HG03135 (cell line): ENCODE measurements at regions not wholly inside any gene's neighbourhood (a gene's known extent, or its start where the extent isn't known, plus 50 kb on each side); places are given as distances from the start of the nearest gene placed in this dataset.
"Not testable (repeated sequence)": the region's sequence is repeated elsewhere in the genome, so short reads cannot be mapped to it uniquely, and the experiment has no call there.

Source experiments
- ATAC-seq: cut with Tn5 transposase; IDR thresholded peaks from one replicate; pipeline ENCODE4 v1.9.1; 2021; ENCODE audit warnings: mild to moderate bottlenecking, moderate library complexity; ENCODE audit not compliant: unreplicated experiment

DNA sequence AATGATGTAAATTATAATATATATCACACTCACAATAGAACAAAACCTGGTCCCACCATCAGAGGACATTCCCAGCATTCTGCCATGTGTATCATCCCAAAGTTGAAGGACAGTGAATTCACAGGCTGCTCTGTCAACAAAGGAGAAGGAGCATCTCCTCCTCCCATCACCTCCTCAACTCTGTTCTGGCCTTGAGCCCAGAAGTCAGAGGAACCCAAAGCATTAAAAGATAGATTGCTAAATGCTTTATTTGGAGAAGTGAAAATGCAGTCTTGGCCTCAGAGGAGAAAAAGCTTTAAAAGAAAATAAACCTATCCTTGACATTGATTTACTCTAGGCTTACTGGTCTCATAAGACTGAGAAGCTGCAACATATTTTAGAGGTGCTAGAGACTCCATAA, 268.8 kb upstream of the RASGEF1B start:
- no peak for ATAC-seq

DNA sequence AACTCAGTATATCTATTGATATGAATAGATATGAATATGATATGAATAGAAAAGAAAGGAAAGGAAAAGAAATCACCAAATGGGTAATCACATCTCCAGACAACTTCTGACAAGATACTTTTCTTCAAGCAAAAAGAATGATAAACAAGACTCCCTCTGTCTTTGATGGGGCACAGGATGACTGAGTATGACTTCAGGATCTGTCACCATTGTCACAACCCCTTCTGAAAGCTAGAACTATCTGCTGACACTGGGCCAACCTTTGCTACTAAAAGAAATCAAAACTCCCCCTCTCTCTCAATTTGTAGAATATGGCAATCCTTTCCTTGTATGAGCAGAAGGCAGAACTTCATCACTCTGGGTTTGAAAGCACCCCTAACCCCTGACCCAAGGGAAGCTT, 267.2 kb upstream of the RASGEF1B start:
- no peak for ATAC-seq

DNA sequence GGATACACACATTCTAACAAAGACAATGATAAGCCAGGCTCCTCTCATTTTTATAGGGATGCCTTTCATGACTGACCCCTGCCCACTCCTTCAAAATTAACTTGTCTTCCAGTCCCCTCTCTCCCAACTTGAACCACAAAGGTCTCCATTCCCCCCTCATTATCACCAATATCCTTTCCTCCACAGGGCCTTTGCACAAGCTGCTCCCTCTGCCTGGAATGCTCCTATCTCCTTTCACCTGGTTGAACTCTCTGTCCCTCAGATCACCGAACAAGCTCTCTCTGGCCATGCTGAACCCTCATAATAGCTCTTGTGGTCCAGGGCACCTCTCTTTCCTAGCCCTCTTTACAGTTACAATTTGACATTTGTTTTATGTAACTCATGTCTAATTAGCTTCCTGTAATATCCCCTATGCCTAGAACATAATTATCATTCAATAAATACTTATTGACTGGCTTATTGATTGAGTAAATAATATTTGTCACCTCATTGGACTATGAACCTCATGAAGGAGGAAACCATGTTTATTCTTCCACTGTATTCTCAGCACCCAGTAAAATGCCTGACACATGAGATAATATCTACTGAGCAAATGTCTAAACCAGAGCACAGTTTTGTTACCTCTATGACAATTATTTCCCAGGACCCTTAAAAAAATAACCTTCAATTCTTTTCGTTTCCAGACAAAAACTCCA, 266.3 kb upstream of the RASGEF1B start:
- ATAC-seq, result no peak

DNA sequence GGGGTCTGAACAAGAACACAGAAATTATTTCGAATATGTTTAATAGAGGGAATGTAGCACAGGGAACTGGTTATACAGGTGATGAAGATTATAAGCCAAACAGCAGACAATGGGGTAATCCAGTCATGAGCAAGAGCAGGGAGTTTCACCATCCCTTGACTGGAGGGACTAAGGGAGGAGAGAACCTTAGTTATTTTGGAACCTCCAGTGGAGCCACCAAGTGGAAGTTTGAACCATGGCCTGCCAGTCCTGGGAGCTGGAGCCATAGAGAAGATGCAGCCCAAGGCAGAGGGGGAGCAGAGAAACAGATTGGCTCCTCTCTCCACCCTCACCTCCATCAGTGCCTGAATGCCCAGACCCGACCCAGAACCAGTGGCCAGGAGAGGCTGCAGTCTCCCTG, 264.6 kb upstream of the RASGEF1B start:
- ATAC-seq, result no peak

DNA sequence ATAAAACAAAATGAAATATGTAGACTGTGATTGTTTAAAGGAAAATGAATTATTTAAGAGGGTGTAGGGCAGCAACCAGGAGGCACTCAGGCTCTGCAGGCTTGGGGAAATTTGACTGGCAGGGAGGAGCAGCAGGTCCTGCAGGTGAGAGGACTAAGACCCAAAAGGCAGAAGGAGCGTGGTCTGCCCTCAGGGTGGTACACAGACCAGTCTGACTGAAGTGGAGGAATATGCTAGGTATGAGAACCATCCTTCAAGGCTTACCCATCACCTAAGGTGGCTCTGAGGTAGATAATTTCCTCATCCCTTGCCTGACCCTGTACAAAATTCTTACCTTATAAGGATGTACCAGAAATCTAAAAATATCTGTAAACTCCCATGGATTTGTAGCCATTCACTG, 261.3 kb upstream of the RASGEF1B start:
- ATAC-seq, result no peak

DNA sequence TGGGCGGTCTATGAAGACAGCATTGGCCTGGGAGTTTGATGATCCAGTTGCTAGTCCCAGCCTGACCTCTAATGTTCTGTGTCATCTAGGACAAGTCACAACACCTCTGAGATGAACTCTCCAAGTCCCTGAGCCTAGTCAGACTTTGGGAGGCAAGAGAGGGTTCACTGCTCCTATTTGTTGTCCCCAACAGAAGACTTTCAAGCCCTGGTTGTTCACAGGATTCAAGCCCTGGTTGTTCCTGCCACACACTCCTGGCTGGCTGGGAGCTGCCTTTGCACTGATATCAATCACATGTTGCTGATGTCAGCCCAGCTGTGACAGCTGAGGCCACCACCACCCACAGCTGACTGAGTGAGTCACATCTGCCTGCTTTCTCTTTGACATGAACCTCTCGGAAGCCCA, 253.2 kb upstream of the RASGEF1B start:
- peak; percentile 94 for ATAC-seq

DNA sequence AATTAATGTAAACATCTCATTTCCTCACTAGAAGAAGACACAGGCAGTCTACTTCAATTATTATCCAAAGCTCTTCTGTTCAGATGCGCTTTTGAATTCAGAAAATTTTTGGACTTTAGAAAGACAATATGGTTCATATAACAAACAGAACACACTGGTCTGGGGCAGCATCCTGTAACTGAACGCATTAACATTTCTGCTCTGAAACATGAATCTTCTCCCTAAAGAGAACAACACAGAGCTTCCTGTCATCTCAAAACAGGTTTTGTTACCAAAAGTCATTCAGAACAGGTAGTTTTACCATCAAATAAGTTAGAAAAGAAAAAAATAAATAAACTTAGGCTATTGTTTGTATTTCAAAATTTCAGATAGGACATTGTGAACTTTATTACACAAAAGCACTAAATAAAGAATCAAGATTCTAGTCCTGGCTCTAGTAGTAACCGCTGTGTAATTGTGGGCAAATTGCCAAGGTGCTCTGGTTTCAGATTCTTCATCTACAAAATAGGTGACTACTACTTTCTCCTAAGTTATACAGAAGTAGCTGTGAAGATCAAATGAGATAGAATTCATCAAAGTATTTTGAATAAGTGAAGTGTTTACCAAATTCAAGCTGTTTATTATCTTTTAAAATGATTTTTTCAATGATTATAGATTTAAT, 252.3 kb upstream of the RASGEF1B start:
- ATAC-seq, result no peak

DNA sequence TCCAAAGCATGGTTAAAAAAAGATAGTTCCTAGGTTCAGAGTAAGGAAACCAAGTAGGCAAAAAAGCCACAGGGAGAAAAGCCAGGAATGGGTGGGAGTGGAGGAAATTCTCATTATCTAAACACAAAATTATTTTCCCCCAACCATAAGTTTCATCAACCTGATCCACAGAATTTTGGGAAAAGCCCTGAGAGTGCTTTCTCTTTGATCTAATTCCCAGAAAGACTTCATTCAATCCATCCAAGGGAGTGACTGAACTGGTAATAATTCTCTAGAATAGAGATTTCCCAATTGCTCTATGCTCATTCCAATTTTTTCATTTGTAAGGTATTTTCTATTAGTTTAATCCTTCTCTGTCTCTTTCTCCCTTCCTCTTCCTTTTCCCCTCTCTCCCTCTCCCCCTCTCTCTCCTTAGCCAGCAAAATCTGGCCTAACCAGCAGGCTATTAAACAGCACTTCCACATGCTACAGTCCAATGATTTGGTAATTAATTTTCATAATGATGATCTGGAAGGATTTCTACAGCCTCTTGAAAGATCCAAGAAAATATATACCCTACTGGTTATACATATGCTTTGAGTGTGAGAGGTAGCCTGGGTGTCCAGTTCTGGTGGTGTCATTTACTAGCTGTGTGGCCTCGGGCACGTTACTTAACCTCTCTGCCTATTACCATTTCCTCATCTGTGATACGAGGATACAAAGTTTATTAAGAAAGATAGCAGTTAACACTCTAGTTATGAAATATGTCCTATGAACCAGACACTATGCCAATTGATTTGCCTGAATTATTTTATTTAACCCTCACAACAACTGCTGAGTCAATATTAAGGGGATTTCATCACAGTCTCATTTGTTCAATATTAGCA, 251.5 kb upstream of the RASGEF1B start:
- ATAC-seq, result no peak

DNA sequence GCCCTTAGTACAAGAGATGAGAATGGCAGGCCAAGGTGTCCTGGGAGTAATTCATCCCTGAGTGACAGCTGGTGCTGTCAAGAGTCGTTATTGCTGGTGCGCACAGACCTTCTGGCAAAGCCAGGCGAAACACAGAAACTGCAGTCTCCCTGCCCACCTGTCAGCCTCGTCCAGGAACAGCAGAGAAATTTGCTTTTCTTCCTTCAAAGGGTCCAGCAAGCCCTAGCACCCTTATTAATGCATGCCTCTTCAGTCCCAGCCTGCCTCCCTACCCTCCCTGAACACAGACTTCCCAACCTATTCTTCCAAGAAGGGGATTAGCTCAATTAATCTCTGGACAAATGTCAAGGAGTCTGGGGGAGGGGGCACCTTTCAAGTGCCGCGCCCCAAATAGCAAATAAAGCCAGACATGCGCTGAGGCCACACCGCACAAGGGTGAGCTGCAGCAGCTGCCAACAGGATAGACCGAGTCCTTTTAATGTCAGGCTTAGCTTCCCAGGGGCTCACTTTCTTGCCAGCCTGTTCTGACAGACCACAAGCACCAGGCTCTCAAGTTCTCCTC, 250.7 kb upstream of the RASGEF1B start:
- ATAC-seq, result no peak

DNA sequence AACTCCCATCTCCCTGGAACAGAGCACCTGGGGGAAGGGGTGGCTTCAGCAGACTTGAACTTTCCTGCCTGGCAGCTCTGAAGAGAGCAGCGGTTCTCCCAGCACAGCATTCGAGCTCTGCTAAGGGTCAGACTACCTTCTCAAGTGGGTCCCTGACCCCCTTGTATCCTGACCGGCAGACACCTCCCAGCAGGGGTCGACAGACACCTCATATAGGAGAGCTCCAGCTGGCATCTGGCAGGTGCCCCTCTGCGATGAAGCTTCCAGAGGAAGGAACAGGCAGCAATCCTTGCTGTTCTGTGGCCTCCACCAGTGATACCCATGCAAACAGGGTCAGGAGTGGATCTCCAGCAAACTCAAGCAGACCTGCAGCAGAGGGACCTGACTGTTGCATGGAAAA, 244.1 kb upstream of the RASGEF1B start:
- no peak for ATAC-seq

DNA sequence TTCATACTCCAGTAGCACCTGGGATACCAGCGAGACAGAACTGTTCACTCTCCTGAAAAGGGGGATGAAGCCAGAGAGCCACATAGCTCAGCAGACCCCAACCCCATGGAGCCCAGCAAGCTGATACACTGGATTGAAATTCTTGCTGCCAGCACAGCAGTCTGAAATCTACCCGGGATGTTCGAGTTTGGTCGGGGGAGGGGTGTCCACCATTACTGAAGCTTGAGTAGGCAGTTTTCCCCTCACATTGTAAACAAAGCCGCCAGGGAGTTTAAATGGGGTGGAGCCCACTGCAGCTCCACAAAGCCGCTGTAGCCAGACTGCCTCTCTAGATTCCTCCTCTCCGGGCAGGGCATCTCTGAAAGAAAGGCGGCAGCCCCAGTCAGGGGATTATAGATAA, 243.7 kb upstream of the RASGEF1B start:
- ATAC-seq, result not testable (repeated sequence)

DNA sequence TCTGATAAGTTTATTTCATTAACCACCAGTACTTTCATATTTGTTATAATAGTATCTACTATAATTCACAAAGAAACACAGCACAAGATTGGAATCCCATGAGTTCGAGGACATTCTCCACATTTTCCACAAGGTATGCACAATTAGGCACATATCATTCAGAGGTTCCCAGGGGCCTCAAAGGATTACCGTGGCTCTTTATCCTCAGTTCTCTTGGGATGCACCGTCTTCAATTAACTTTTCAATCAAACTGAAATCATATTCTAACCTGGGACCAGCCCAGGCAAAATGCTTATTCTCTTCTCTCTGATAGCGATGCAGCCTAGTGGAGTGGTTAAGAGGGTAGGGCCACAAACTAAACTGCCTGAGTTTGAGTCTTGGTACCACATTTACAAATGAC, 242.6 kb upstream of the RASGEF1B start:
- ATAC-seq, result no peak

DNA sequence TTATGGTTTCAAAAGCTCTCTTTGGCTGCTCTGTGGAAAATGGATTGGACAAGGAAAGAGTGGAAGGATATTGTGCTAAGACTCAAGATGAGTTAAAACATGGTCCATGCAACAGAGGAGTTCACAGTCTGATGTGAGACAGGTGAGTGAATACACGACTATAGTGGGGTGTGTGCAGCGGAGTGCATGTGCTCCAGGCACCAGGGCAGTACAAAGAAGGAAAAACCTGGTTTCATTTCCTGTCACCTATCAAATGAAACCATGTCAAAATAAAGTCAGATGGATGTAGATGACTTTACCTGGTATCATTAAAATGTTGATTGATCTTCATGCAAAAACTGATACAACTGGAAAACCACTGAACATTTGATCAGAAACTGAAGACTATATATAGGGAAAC, 241.0 kb upstream of the RASGEF1B start:
- no peak for ATAC-seq

DNA sequence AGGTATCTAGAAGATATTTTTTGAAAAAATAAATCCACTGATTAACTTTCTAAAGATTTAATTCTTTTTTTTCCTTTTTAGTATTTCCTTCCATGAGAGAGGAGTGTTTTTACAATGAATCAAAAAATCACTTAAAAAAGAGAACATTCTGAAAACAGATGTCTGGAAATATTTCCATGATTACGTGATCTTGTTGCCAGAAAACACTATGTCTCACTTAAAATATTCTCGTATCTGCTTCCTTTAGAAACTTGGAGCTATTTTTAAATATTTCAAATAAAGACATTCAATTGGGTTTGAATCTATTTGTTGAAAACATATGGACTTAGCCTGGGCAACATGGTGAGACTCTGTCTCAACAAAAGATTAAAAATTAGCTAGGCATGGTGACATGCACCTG, 232.8 kb upstream of the RASGEF1B start:
- ATAC-seq, result no peak

DNA sequence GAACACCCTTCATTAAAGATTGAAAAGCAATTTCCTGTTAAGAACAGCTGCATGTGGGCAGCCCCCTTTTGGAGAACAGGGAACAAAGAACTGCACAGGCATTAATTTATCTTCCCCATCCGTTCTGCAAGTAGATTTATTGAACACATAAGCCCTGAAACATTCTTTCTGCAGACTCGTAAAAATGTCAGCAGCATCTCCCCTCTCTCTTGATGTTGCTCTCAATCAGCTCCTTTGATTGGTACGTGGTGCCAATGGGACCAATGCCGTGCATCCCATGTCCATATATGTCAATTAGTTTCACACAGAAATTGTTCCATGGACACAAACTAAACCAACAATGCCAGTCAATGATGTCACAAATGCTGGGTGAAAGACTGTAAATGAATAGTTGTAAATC, 228.5 kb upstream of the RASGEF1B start:
- ATAC-seq, result no peak

DNA sequence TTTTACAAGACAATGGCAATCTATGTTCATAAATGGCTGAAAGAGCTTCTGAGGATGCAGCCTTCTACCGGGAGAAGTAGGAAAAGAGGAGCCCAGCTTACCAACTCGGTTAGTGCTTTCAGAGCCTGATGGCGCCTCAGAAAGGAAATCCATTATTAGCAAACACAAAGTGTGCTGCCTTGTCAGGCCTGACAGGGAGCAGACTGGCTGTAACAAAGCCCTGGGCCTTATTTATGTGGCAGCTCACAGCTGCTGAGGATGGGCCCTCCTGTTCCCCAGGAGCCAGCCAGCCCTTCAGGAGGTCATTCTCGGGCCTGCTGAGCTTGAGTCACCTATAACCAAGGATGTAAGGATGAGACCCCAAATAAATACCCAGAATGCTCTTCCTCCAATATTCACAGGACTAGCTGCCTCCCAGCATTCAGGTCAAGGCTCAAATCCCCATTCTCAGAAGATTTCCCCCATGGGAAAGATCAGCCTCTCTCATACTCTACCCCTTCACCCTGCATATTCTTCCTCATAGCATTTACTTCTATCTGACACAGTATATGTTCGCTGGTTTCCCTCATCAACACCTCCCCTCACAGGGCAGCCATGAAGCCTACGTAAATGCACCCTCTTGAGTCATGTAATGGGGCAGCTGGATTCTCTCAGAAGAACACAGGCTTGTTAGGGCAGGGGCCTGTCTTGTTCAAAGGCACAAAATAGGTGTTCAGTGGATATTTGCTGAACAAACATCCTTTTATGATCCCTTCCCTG, 227.0 kb upstream of the RASGEF1B start:
- no peak for ATAC-seq

DNA sequence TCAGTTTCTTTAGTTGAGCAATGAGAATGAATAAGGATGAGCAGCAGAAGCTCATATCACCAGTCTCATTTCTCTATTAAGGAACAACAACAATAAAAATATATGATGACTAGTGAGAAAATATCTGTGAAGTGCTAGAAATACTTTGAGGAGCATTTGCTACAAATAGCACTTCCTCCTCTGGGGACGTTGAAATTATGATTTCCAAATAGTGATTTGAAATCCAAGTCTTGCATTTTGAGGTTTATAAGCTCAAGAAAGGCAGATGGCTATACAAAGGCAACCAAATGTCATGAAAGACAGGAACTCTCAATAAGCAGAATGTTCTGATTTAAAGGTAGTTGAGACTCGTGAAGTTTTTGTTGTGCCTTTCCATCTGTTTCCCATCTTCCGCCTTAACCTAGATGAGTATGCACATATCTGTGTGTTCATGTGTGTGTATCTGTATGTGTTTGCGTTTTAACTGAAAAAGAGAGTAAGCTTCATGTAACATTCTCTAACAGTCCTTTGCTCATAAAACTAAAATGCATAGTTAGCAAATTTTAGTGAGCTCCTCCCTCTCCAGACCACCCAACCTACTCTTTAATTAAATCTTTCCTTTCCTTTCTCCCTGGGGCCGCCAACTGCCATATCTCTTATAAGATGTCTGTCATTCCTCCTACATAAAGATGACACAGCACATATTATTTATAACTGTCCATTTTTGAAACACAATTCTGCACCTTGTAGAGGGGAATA, 222.6 kb upstream of the RASGEF1B start:
- ATAC-seq, result no peak

DNA sequence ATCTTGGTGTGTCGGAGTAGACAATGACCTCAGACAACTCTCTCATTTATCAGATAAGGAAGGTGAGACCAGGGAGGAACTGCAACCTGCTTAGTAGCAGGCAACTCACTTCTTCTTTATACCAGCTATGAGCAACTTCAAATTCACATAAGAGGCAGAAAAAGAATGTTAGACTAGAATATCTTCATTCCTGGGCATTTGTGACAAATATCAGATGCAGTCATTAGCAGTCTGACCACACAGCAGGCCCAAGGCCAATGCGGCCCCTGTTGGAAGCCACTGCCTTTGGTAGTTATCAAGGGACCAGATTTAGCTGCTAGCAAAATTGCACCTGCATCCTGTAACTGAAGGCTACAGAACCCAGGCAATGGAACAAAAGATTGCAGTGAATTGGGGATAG, 219.2 kb upstream of the RASGEF1B start:
- ATAC-seq, result no peak

DNA sequence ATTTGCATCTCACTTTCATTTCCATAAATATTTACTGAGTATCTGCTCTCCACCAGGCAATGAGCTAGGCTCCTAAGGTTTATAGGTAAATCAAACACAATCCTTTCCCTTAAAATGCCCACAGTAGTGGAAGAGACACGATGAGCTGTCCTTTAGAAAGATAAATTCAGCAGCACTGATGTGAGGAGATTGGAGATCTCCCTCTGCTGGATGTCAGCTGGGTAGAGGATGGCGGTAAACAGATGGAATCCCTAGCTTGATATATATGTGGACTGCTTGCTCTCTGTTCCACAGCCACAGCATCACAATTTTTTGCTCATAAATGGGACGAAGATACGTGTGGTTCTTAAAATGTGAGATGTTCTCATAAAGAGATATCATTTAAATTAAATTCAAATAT, 216.4 kb upstream of the RASGEF1B start:
- no peak for ATAC-seq

DNA sequence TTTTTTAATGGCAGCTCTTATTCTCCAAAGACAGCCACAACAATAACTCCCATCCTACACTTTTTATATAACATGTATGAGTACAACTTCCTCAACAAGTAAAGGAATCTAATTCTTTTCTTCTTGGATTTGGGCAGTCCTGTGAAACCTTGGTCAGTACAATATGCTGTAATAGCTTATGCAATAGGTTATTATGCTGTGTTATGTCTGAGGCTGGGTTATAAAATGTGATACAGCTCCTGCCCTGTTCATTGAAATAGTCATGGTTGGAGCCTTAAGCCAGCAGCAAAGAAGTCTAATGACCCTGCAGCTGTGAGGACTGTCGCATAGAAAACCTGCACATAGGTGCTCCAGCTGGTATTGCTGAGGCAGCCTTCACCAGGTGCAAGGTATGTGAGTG, 215.8 kb upstream of the RASGEF1B start:
- no peak for ATAC-seq
